GM23338 (cell line): ENCODE measurements at regions not wholly inside any gene's neighbourhood (a gene's known extent, or its start where the extent isn't known, plus 50 kb on each side); places are given as distances from the start of the nearest gene placed in this dataset.

Experiments
- ATAC-seq: fragments of 200-7000 bp; cut with Tn5 transposase; 3 replicates; pipeline ENCODE4 v1.9.1; 2020
- DNase-seq: peaks from one replicate; pipeline ENCODE4 v3.0.0-alpha.2; 2015; ENCODE audit warnings: low spot score
- H2AFZ ChIP-seq: fragments of 200-600 bp; sonication (generic); 2 replicates; pipeline ENCODE4 v1.8.0; 2016; ENCODE audit warnings: antibody characterized with exemption, mild to moderate bottlenecking, moderate library complexity
- H3F3A ChIP-seq: fragments of 200-600 bp; sonication (generic); replicated peaks from 2 replicates; pipeline ENCODE4 v1.8.0; 2017; ENCODE audit warnings: antibody characterized with exemption, mixed run types, low read depth
- H3K27ac ChIP-seq: fragments of 200-600 bp; sonication (generic); 2 replicates; pipeline ENCODE4 v1.6.1; 2016; ENCODE audit warnings: low read depth
- H3K27me3 ChIP-seq: fragments of 200-600 bp; sonication (generic); 2 replicates; pipeline ENCODE4 v1.8.0; 2016; ENCODE audit warnings: mild to moderate bottlenecking, mixed run types, moderate library complexity; ENCODE audit not compliant: insufficient read depth
- H3K36me3 ChIP-seq: fragments of 200-600 bp; sonication (generic); 2 replicates; pipeline ENCODE4 v1.8.0; 2016; ENCODE audit warnings: mild to moderate bottlenecking; ENCODE audit not compliant: insufficient read depth
- H3K4me1 ChIP-seq: fragments of 200-600 bp; sonication (generic); 2 replicates; pipeline ENCODE4 v1.8.0; 2016; ENCODE audit warnings: mild to moderate bottlenecking, moderate library complexity; ENCODE audit not compliant: insufficient read depth
- H3K4me2 ChIP-seq: fragments of 200-600 bp; sonication (generic); 2 replicates; pipeline ENCODE4 v1.7.1; 2017; ENCODE audit warnings: mixed run types
- H3K4me3 ChIP-seq: fragments of 200-600 bp; sonication (generic); 2 replicates; pipeline ENCODE4 v1.6.1; 2016; ENCODE audit warnings: mixed run types
- H3K79me2 ChIP-seq: fragments of 200-600 bp; sonication (generic); replicated peaks from 2 replicates; pipeline ENCODE4 v1.8.0; 2017; ENCODE audit warnings: mild to moderate bottlenecking; ENCODE audit not compliant: insufficient read depth
- H3K9me2 ChIP-seq: fragments of 200-600 bp; sonication (generic); 2 replicates; pipeline ENCODE4 v1.8.0; 2017; ENCODE audit not compliant: insufficient read depth
- H4K20me1 ChIP-seq: fragments of 200-600 bp; sonication (generic); replicated peaks from 2 replicates; pipeline ENCODE4 v1.8.0; 2017; ENCODE audit warnings: mild to moderate bottlenecking; ENCODE audit not compliant: insufficient read depth
- H3K27ac Mint-ChIP-seq: 2 replicates; pipeline ENCODE4 v1.8.0; 2020; ENCODE audit warnings: inconsistent platforms, mild to moderate bottlenecking, moderate library complexity, mixed read lengths
- H3K27me3 Mint-ChIP-seq: 3 replicates; pipeline ENCODE4 v1.8.0; 2022; ENCODE audit warnings: low read depth, mild to moderate bottlenecking, moderate library complexity, mixed read lengths, inconsistent platforms; ENCODE audit not compliant: insufficient read depth, poor library complexity
- H3K36me3 Mint-ChIP-seq: 3 replicates; pipeline ENCODE4 v1.8.0; 2021; ENCODE audit warnings: low read depth, mild to moderate bottlenecking, inconsistent platforms, moderate library complexity, mixed read lengths
- H3K4me1 Mint-ChIP-seq: 3 replicates; pipeline ENCODE4 v1.8.0; 2020; ENCODE audit warnings: mild to moderate bottlenecking, inconsistent platforms, mixed read lengths
- H3K4me3 Mint-ChIP-seq: 3 replicates; pipeline ENCODE4 v1.8.0; 2021; ENCODE audit warnings: moderate library complexity, mild to moderate bottlenecking, inconsistent platforms, mixed read lengths
- H3K9me3 Mint-ChIP-seq: 3 replicates; pipeline ENCODE4 v1.8.0; 2020; ENCODE audit warnings: moderate library complexity, mild to moderate bottlenecking, inconsistent platforms, mixed read lengths
- CREB1 ChIP-seq: fragments of 250-450 bp; sonication (Bioruptor Pico); IDR thresholded peaks from 2 replicates; pipeline ENCODE4 v1.5.0; 2020; ENCODE audit warnings: low read depth, mild to moderate bottlenecking, moderate library complexity
- EZH2 ChIP-seq: fragments of 200-600 bp; sonication (generic); IDR thresholded peaks from one replicate; pipeline ENCODE4 v1.8.0; 2017; ENCODE audit warnings: antibody characterized with exemption, mild to moderate bottlenecking, low read depth; ENCODE audit not compliant: unreplicated experiment
- EZH2phosphoT487 ChIP-seq: fragments of 200-600 bp; sonication (generic); IDR thresholded peaks from one replicate; pipeline ENCODE4 v1.8.1; 2018; ENCODE audit warnings: antibody characterized with exemption; ENCODE audit not compliant: unreplicated experiment
- JUNB ChIP-seq: IDR thresholded peaks from one replicate; pipeline ENCODE4 v1.6.1; 2016; ENCODE audit warnings: antibody characterized with exemption; ENCODE audit not compliant: unreplicated experiment
- REST ChIP-seq: IDR thresholded peaks from one replicate; pipeline ENCODE4 v1.6.1; 2018; ENCODE audit warnings: antibody characterized with exemption; ENCODE audit not compliant: unreplicated experiment
- STAT1 ChIP-seq: IDR thresholded peaks from one replicate; pipeline ENCODE4 v1.6.1; 2016; ENCODE audit warnings: antibody characterized with exemption; ENCODE audit not compliant: unreplicated experiment
- ZNF114 ChIP-seq: fragments of 250-450 bp; sonication (Bioruptor Pico); IDR thresholded peaks from 2 replicates; pipeline ENCODE4 v1.5.0; 2020; ENCODE audit warnings: mild to moderate bottlenecking, moderate library complexity
- ZNF331 ChIP-seq: fragments of 250-450 bp; sonication (Bioruptor Pico); IDR thresholded peaks from 2 replicates; pipeline ENCODE4 v1.5.0; 2020; ENCODE audit warnings: low read depth, mild to moderate bottlenecking, moderate library complexity
- TF ChIP-seq, protein P1 (sequence below): IDR thresholded peaks from 2 replicates; pipeline ENCODE4 v1.6.1; 2016; ENCODE audit warnings: antibody characterized with exemption
- TF ChIP-seq, protein P2 (sequence below), 2 experiments: fragments of 200-600 bp in 1 of 2; sonication (generic) in 1 of 2; conservative IDR thresholded peaks; 2 replicates each; pipeline versions ENCODE4 v1.5.1 to v1.6.1; 2016 to 2017; ENCODE audit warnings: antibody characterized with exemption in 2 of 2, low read depth in 2 of 2, mild to moderate bottlenecking in 2 of 2, moderate library complexity in 1 of 2

- H2AFZ ChIP-seq, result no peak overlapping the region
- no peaks in the 10 kb centered on the region for H3K36me3 Mint-ChIP-seq
Measured at GRCh38 chr4:167934216-167934615, 158.1 kb upstream of the ANXA10 start.

GRCh38 chr4:167939863-167940616, 152.3 kb upstream of the ANXA10 start:
- no peak for DNase-seq
- Histone ChIP-seq H3K4me2 (no peak overlapping the region), H3K79me2 (no peaks in the 10 kb centered on the region), H3K9me2 (0 out of 2 replicates have a peak, but pooled peaks cover 4% of the 10 kb centered on the region), H3K36me3 (no peaks in the 10 kb centered on the region), H3K27me3 (no peaks in the 10 kb centered on the region), H3K4me1 (peaks cover 4% of the 10 kb centered on the region; the same call in 1 of the 2 replicates), H3K27ac (no peak overlapping the region), H3F3A (no peaks in the 10 kb centered on the region), H4K20me1 (no peaks in the 10 kb centered on the region), H3K4me3 (no peak overlapping the region), H2AFZ (no peak overlapping the region)
- no peak overlapping the region for H3K4me3 Mint-ChIP-seq
- no peaks in the 10 kb centered on the region for H3K36me3 Mint-ChIP-seq
- no peaks in the 10 kb centered on the region for H3K9me3 Mint-ChIP-seq
- ATAC-seq, result no peak
- peaks cover 9% of the 10 kb centered on the region; the same call in 2 of the 3 replicates for H3K4me1 Mint-ChIP-seq
- no peaks in the 10 kb centered on the region for H3K27me3 Mint-ChIP-seq
- H3K27ac Mint-ChIP-seq, result no peak overlapping the region
- TF ChIP-seq STAT1 (no peak), JUNB (no peak), ZNF114 (CRISPR knock-in tag) (no peak), EZH2 (no peak), CREB1 (no peak), REST (no peak), ZNF331 (CRISPR knock-in tag) (no peak), EZH2phosphoT487 (no peak)
- TF ChIP-seq, protein P1, sequence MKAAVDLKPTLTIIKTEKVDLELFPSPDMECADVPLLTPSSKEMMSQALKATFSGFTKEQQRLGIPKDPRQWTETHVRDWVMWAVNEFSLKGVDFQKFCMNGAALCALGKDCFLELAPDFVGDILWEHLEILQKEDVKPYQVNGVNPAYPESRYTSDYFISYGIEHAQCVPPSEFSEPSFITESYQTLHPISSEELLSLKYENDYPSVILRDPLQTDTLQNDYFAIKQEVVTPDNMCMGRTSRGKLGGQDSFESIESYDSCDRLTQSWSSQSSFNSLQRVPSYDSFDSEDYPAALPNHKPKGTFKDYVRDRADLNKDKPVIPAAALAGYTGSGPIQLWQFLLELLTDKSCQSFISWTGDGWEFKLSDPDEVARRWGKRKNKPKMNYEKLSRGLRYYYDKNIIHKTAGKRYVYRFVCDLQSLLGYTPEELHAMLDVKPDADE, result no peak
- TF ChIP-seq, protein P2, sequence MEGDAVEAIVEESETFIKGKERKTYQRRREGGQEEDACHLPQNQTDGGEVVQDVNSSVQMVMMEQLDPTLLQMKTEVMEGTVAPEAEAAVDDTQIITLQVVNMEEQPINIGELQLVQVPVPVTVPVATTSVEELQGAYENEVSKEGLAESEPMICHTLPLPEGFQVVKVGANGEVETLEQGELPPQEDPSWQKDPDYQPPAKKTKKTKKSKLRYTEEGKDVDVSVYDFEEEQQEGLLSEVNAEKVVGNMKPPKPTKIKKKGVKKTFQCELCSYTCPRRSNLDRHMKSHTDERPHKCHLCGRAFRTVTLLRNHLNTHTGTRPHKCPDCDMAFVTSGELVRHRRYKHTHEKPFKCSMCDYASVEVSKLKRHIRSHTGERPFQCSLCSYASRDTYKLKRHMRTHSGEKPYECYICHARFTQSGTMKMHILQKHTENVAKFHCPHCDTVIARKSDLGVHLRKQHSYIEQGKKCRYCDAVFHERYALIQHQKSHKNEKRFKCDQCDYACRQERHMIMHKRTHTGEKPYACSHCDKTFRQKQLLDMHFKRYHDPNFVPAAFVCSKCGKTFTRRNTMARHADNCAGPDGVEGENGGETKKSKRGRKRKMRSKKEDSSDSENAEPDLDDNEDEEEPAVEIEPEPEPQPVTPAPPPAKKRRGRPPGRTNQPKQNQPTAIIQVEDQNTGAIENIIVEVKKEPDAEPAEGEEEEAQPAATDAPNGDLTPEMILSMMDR (conservative IDR thresholded peaks at IDR 0.05; ENCODE audit: low read depth in 2 of 2), result no peak

More at GRCh38 chr4:167934216-167934615, 158.1 kb upstream of the ANXA10 start:
- H3K4me3 Mint-ChIP-seq, result no peak overlapping the region
- no peak for ATAC-seq
- H3K27me3 Mint-ChIP-seq, result no peaks in the 10 kb centered on the region
- Histone ChIP-seq H3K27ac (no peak overlapping the region), H4K20me1 (no peaks in the 10 kb centered on the region), H3K79me2 (no peaks in the 10 kb centered on the region), H3K27me3 (no peaks in the 10 kb centered on the region), H3K36me3 (no peaks in the 10 kb centered on the region), H3K9me2 (peaks cover 17% of the 10 kb centered on the region; the same call in 1 of the 2 replicates), H3K4me2 (no peak overlapping the region), H3K4me3 (no peak overlapping the region), H3K4me1 (peaks cover 19% of the 10 kb centered on the region), H3F3A (no peaks in the 10 kb centered on the region)
- TF ChIP-seq, protein P2 (conservative IDR thresholded peaks at IDR 0.05; ENCODE audit: low read depth in 2 of 2), result no peak
- H3K4me1 Mint-ChIP-seq, result peaks cover 17% of the 10 kb centered on the region
- H3K27ac Mint-ChIP-seq, result no peak overlapping the region
- no peaks in the 10 kb centered on the region for H3K9me3 Mint-ChIP-seq
- no peak for DNase-seq
